ENCODE measurements at regions not wholly inside any gene's neighbourhood (a gene's known extent, or its start where the extent isn't known, plus 50 kb on each side); places are given as distances from the start of the nearest gene placed in this dataset.

GRCh38 chr3:185995352-185995751 lies 57.5 kb upstream of the TRA2B start:
- ChIA-PET POLR2A (interaction anchor here (0.6 kb wide), 1 partner anchor 223 kb away, joined by 7 read pairs; no protein-coding TSS in a partner anchor), CTCF (interaction anchor here (0.6 to 3.3 kb wide), 9 partner anchors 8 to 622 kb away, joined by 3 to 15 read pairs (median 4); no protein-coding TSS in a partner anchor), SMC1A (ENCODE audit: uncharacterized antibody, unreplicated experiment) (interaction anchor here (0.6 to 1.4 kb wide), 7 partner anchors 8 to 621 kb away, joined by 3 read pairs; no protein-coding TSS in a partner anchor), RAD21 (ENCODE audit: unreplicated experiment) (interaction anchor here (1.1 to 1.5 kb wide), 2 partner anchors 246 to 545 kb away, joined by 3 to 4 read pairs; no protein-coding TSS in a partner anchor)
- 54% methylated on average over 3 of the region's 3 CpGs for WGBS (ENCODE audit: insufficient coverage, insufficient replicate concordance, low lambda C conversion rate, missing lambda C conversion rate)
- no peaks in the 10 kb centered on the region for H4K20me1 ChIP-seq (ENCODE audit: control insufficient read depth, insufficient read depth)
- intact Hi-C loops (cut with micrococcal nuclease; ENCODE audit: unreplicated experiment) = no loop called here
- no peak overlapping the region for H3K27ac ChIP-seq (ENCODE audit: control insufficient read depth, insufficient read depth)
- FAIRE-seq = no peak
- no peaks in the 10 kb centered on the region for H3K79me2 ChIP-seq (ENCODE audit: control insufficient read depth, insufficient read depth, low read length)
- no peaks in the 10 kb centered on the region for H3K9me3 ChIP-seq (replicated peaks; ENCODE audit: control insufficient read depth, insufficient read depth, low read length)
- DNase-seq (ENCODE audit: low read depth, low spot score) = no peak
- in situ Hi-C loops (cut with MboI) = no loop called here
- no peak for ATAC-seq
- TF ChIP-seq EGR1 (IDR thresholded peaks at IDR 0.05; ENCODE audit: borderline replicate concordance in 1 of 2, low read depth in 2 of 2, low read length in 2 of 2) (no peak), RB1 (IDR thresholded peaks at IDR 0.05; ENCODE audit: borderline replicate concordance) (no peak), CUX1 (IDR thresholded peaks at IDR 0.05; ENCODE audit: insufficient replicate concordance, low read depth, low read length) (no peak), ZBTB33 (IDR thresholded peaks at IDR 0.05) (no peak), CBX3 (IDR thresholded peaks at IDR 0.05; ENCODE audit: borderline replicate concordance, low read depth) (no peak), PAX8 (IDR thresholded peaks at IDR 0.05) (no peak), HCFC1 (IDR thresholded peaks at IDR 0.05; ENCODE audit: low read length) (no peak), CHD4 (IDR thresholded peaks at IDR 0.05) (no peak), GATAD2B (conservative IDR thresholded peaks at IDR 0.05; ENCODE audit: low read depth) (no peak), HDGF (IDR thresholded peaks at IDR 0.05) (no peak), NFXL1 (IDR thresholded peaks at IDR 0.05; ENCODE audit: borderline replicate concordance) (no peak), REST (IDR thresholded peaks at IDR 0.05; ENCODE audit: low read depth, low read length) (no peak), CHD1 (IDR thresholded peaks at IDR 0.05; ENCODE audit: low read depth, low read length) (no peak), ESRRA (IDR thresholded peaks at IDR 0.05; ENCODE audit: low read length) (no peak)
- H3K4me3 ChIP-seq = no peak overlapping the region
- H2AFZ ChIP-seq (ENCODE audit: control insufficient read depth, low read depth, low read length) = no peak overlapping the region
- no peaks in the 10 kb centered on the region for H3K4me1 ChIP-seq (ENCODE audit: control insufficient read depth, insufficient read depth, low read length)
- no peaks in the 10 kb centered on the region for H3K36me3 ChIP-seq (ENCODE audit: control insufficient read depth in 2 of 2, insufficient read depth in 2 of 2, low read length in 1 of 2)
- no peak overlapping the region for H3K4me2 ChIP-seq (ENCODE audit: control insufficient read depth, insufficient read depth)
- no peaks in the 10 kb centered on the region; a peak in 1 of 4 replicates for H3K27me3 ChIP-seq (replicated peaks in 1 of 2; ENCODE audit: control insufficient read depth in 2 of 2, insufficient read depth in 2 of 2, low read length in 1 of 2)
- no TSS peak for BruUV-seq (replicated peaks)
- H3K9ac ChIP-seq (ENCODE audit: control insufficient read depth, insufficient read depth, low read length) = no peak overlapping the region

Data from GM12878 (cell line).